Adrenal gland (tissue), 9 donors: ENCODE measurements at regions not wholly inside any gene's neighbourhood (a gene's known extent, or its start where the extent isn't known, plus 50 kb on each side); places are given as distances from the start of the nearest gene placed in this dataset.

Source experiments
- DNase-seq, 7 donors: peaks; one replicate each; pipeline ENCODE4 v3.0.0-alpha.2; 2019 to 2020
- H3K27ac ChIP-seq, 5 donors: fragments of 200-600 bp; sonication (generic) in 4 of 5; 1 replicate in 3 of 5; 2 replicates in 2 of 5; pipeline versions ENCODE4 v1.5.1 to v1.8.0; 2016 to 2020; ENCODE audit warnings: mild to moderate bottlenecking in 1 of 5
- H3K27me3 ChIP-seq: fragments of 200-600 bp; 2 replicates; pipeline ENCODE4 v1.8.0; 2021
- H3K36me3 ChIP-seq, 2 donors: fragments of 200-600 bp; replicated peaks in 1 of 2; 1 replicate in 1 of 2; 2 replicates in 1 of 2; pipeline versions ENCODE4 v1.5.1 to v1.8.0; 2018 to 2022
- H3K4me1 ChIP-seq, 2 donors: fragments of 200-600 bp; replicated peaks in 1 of 2; 1 replicate in 1 of 2; 2 replicates in 1 of 2; pipeline versions ENCODE4 v1.5.1 to v1.8.0; 2018 to 2021
- H3K4me3 ChIP-seq, 4 donors: fragments of 200-600 bp; sonication (generic) in 3 of 4; one replicate each; pipeline ENCODE4 v1.5.1; 2016 to 2018
- H3K9me3 ChIP-seq, 3 donors: fragments of 200-600 bp; sonication (generic) in 1 of 3; replicated peaks in 1 of 3; 1 replicate in 2 of 3; 2 replicates in 1 of 3; pipeline versions ENCODE4 v1.5.1 to v1.8.0; 2016 to 2021
- CTCF ChIP-seq, 6 experiments: fragments of 450-650 bp in 4 of 6; fragments of 200-600 bp in 2 of 6; sonication (generic) in 1 of 6; IDR thresholded peaks; 1 replicate in 5 of 6; 2 replicates in 1 of 6; pipeline versions ENCODE4 v1.5.1 to v1.8.0; 2016 to 2021; ENCODE audit warnings: antibody characterized with exemption in 6 of 6, mild to moderate bottlenecking in 2 of 6, moderate library complexity in 1 of 6
- POLR2A ChIP-seq, 2 donors: fragments of 450-650 bp; IDR thresholded peaks; one replicate each; pipeline ENCODE4 v1.6.1; 2017; ENCODE audit warnings: antibody characterized with exemption in 2 of 2, mild to moderate bottlenecking in 2 of 2, moderate library complexity in 1 of 2
- WGBS, 4 donors: extraction: QIAGEN DNeasy Blood & Tissue Kit in 2 of 4; methylation state at CpG; one replicate each; pipeline versions ENCODE4 v1.1.5 to v1.1.7; 2013 to 2017; 5-methylcytosine and 5-hydroxymethylcytosine counted together
- intact Hi-C, 2 donors: fragments of 100-400 bp; cut with DNase I; formaldehyde crosslinking; loops; one replicate each; pipeline versions ENCODE4 v1.14.1 to v1.15.0; 2022 to 2023
- donor health status: healthy with polysubstance abuse.
- donor health status: Bipolar disorder and iron deficiency.
- donor health status: DM: yes; HTN: yes; CAD: no.
- donor health status: DM: no; HTN: no; CAD: no.
- donor health status: DM: no; HTN: no; CAD: no.

- Histone ChIP-seq H3K4me3 (no peak overlapping the region), H3K4me1 (no peaks in the 10 kb centered on the region), H3K27me3 (no peaks in the 10 kb centered on the region), H3K27ac (no peak overlapping the region), H3K9me3 (no peaks in the 10 kb centered on the region), H3K36me3 (no peaks in the 10 kb centered on the region)
- intact Hi-C loops, result no loop called here
- no peak for TF ChIP-seq POLR2A (IDR thresholded peaks at IDR 0.05)
- DNase-seq, result no peak
These were observed 117.2 kb upstream of the OTUD4 start for GRCh38 chr4:145297556-145297955.

GRCh38 chr4:145295547-145295946 is 115.2 kb upstream of the OTUD4 start:
- WGBS, 4 donors, result 67 to 92% (median 77%) methylated on average over 1 of the region's 1 CpG
- H3K27ac ChIP-seq, result no peak overlapping the region
- no peak overlapping the region for H3K4me3 ChIP-seq
- TF ChIP-seq CTCF (IDR thresholded peaks at IDR 0.05) (no peak), POLR2A (IDR thresholded peaks at IDR 0.05) (no peak)
- no peaks in the 10 kb centered on the region for H3K36me3 ChIP-seq
- intact Hi-C loops, result no loop called here
- DNase-seq, result no peak
- H3K27me3 ChIP-seq, result no peaks in the 10 kb centered on the region
- H3K4me1 ChIP-seq, result no peaks in the 10 kb centered on the region
- no peaks in the 10 kb centered on the region for H3K9me3 ChIP-seq

- 63 to 72% (median 68%) methylated on average over 3 of the region's 3 CpGs for WGBS, 4 donors
- Histone ChIP-seq H3K9me3 (no peaks in the 10 kb centered on the region), H3K4me3 (no peak overlapping the region), H3K27me3 (no peaks in the 10 kb centered on the region), H3K36me3 (no peaks in the 10 kb centered on the region), H3K27ac (no peak overlapping the region), H3K4me1 (no peaks in the 10 kb centered on the region)
- DNase-seq, result no peak
- intact Hi-C loops, result no loop called here
- no peak for TF ChIP-seq CTCF (IDR thresholded peaks at IDR 0.05)
- TF ChIP-seq POLR2A (IDR thresholded peaks at IDR 0.05), result no peak
These were observed 114.7 kb upstream of the OTUD4 start for GRCh38 chr4:145295122-145295521.

- Histone ChIP-seq H3K27me3 (no peaks in the 10 kb centered on the region), H3K4me1 (no peaks in the 10 kb centered on the region), H3K36me3 (no peaks in the 10 kb centered on the region), H3K27ac (no peak overlapping the region), H3K4me3 (no peak overlapping the region), H3K9me3 (no peaks in the 10 kb centered on the region)
- no peak for DNase-seq
- intact Hi-C loops, result no loop called here
- TF ChIP-seq CTCF (IDR thresholded peaks at IDR 0.05), result no peak
- no peak for TF ChIP-seq POLR2A (IDR thresholded peaks at IDR 0.05)
- WGBS, 4 donors, result 79 to 90% (median 86%) methylated on average over 4 of the region's 4 CpGs
These were observed 113.3 kb upstream of the OTUD4 start for GRCh38 chr4:145293658-145294057.

- no peak for TF ChIP-seq POLR2A (IDR thresholded peaks at IDR 0.05)
- no peak for TF ChIP-seq CTCF (IDR thresholded peaks at IDR 0.05)
- DNase-seq, result no peak
- Histone ChIP-seq H3K4me3 (no peak overlapping the region), H3K9me3 (no peaks in the 10 kb centered on the region), H3K36me3 (no peaks in the 10 kb centered on the region), H3K27me3 (no peaks in the 10 kb centered on the region), H3K4me1 (no peaks in the 10 kb centered on the region), H3K27ac (no peak overlapping the region)
- intact Hi-C loops, result no loop called here
- WGBS, 4 donors, result 72 to 77% (median 75%) methylated on average over 2 of the region's 2 CpGs
These were observed 110.6 kb upstream of the OTUD4 start for GRCh38 chr4:145290955-145291354.
